Activated CD4-positive, alpha-beta T cell treated with anti-CD3 and anti-CD28 coated beads for 4 hours (primary cell): ENCODE measurements at regions not wholly inside any gene's neighbourhood (a gene's known extent, or its start where the extent isn't known, plus 50 kb on each side); places are given as distances from the start of the nearest gene placed in this dataset.
"Not testable (repeated sequence)": the region's sequence is repeated elsewhere in the genome, so short reads cannot be mapped to it uniquely, and the experiment has no call there.

Experiments used
- DNase-seq, 2 donors: peaks; one replicate each; pipeline ENCODE4 v3.0.0-alpha.2; 2020

- no peak for DNase-seq
Observed at GRCh38 chrX:138026211-138026610, 460.3 kb downstream of the ZIC3 start.

- no peak for DNase-seq
Observed at GRCh38 chrX:138031715-138032114, 465.8 kb downstream of the ZIC3 start.

- no peak for DNase-seq
Observed at GRCh38 chrX:138034136-138034535, 468.2 kb downstream of the ZIC3 start.

GRCh38 chrX:138037548-138037947 is 471.6 kb downstream of the ZIC3 start:
- DNase-seq = no peak

- DNase-seq = no peak
Observed at GRCh38 chrX:138057883-138058282, 492.0 kb downstream of the ZIC3 start.

GRCh38 chrX:138058931-138059330 is 493.0 kb downstream of the ZIC3 start:
- no peak for DNase-seq

- DNase-seq = no peak
Observed at GRCh38 chrX:138067415-138067814, 501.5 kb downstream of the ZIC3 start.

GRCh38 chrX:138073626-138074025 is 507.7 kb downstream of the ZIC3 start:
- DNase-seq = no peak

- no peak for DNase-seq
Observed at GRCh38 chrX:138082251-138082650, 516.3 kb downstream of the ZIC3 start.

- DNase-seq = no peak
Observed at GRCh38 chrX:138082896-138083295, 517.0 kb downstream of the ZIC3 start.

GRCh38 chrX:138110910-138111309 is 545.0 kb downstream of the ZIC3 start:
- DNase-seq = not testable (repeated sequence)

GRCh38 chrX:138127314-138127713 is 561.4 kb downstream of the ZIC3 start:
- DNase-seq = no peak

- peak in 1 of 2 donors; percentile 6 for DNase-seq
Observed at GRCh38 chrX:138128027-138128671, 562.2 kb downstream of the ZIC3 start.

GRCh38 chrX:138150709-138151108 is 560.8 kb downstream of the FGF13 start:
- no peak for DNase-seq

GRCh38 chrX:138157850-138158249 is 553.7 kb downstream of the FGF13 start:
- DNase-seq = no peak

- DNase-seq = no peak
Observed at GRCh38 chrX:138191998-138192397, 519.5 kb downstream of the FGF13 start.

GRCh38 chrX:138229718-138230117 is 481.8 kb downstream of the FGF13 start:
- no peak for DNase-seq

GRCh38 chrX:138240266-138240665 is 471.3 kb downstream of the FGF13 start:
- no peak for DNase-seq

- DNase-seq = no peak
Observed at GRCh38 chrX:138254001-138254400, 457.5 kb downstream of the FGF13 start.

GRCh38 chrX:138255373-138255772 is 456.1 kb downstream of the FGF13 start:
- no peak for DNase-seq

- not testable (repeated sequence) for DNase-seq
Observed at GRCh38 chrX:138264095-138264494, 447.4 kb downstream of the FGF13 start.

- DNase-seq = no peak
Observed at GRCh38 chrX:138270931-138271330, 440.6 kb downstream of the FGF13 start.

- not testable (repeated sequence) for DNase-seq
Observed at GRCh38 chrX:138282598-138283150, 428.8 kb downstream of the FGF13 start.

GRCh38 chrX:138287205-138287877 is 424.2 kb downstream of the FGF13 start:
- no peak for DNase-seq
